Right lobe of liver (tissue), 6 donors: ENCODE measurements at regions not wholly inside any gene's neighbourhood (a gene's known extent, or its start where the extent isn't known, plus 50 kb on each side); places are given as distances from the start of the nearest gene placed in this dataset.

ENCODE experiments used
- ATAC-seq, 4 donors: fragments of 200-7000 bp; cut with Tn5 transposase; one replicate each; pipeline ENCODE4 v1.9.1; 2020; ENCODE audit warnings: mild to moderate bottlenecking in 4 of 4, moderate library complexity in 4 of 4
- DNase-seq, 3 donors: peaks; one replicate each; pipeline ENCODE4 v3.0.0-alpha.2; 2020
- H3K27ac ChIP-seq, 3 donors: fragments of 200-600 bp; one replicate each; pipeline ENCODE4 v1.8.0; 2022
- H3K27me3 ChIP-seq, 2 donors: fragments of 200-600 bp; one replicate each; pipeline ENCODE4 v1.8.0; 2022
- H3K36me3 ChIP-seq, 4 donors: fragments of 200-600 bp; sonication (generic) in 1 of 4; one replicate each; pipeline versions ENCODE4 v1.5.1 to v1.8.0; 2017 to 2022; ENCODE audit warnings: control low read depth in 1 of 4
- H3K4me1 ChIP-seq, 4 donors: fragments of 200-600 bp; sonication (generic) in 1 of 4; one replicate each; pipeline versions ENCODE4 v1.5.1 to v1.8.0; 2017 to 2022; ENCODE audit warnings: control low read depth in 1 of 4
- H3K4me3 ChIP-seq, 3 donors: fragments of 200-600 bp; one replicate each; pipeline ENCODE4 v1.8.0; 2022
- H3K9me3 ChIP-seq, 4 donors: fragments of 200-600 bp; sonication (generic) in 1 of 4; one replicate each; pipeline versions ENCODE4 v1.5.1 to v1.8.0; 2017 to 2022; ENCODE audit warnings: control low read depth in 1 of 4
- POLR2A ChIP-seq: fragments of 450-650 bp; IDR thresholded peaks from one replicate; pipeline ENCODE4 v1.6.1; 2017; ENCODE audit warnings: antibody characterized with exemption, mild to moderate bottlenecking
- WGBS: methylation state at CpG from one replicate; pipeline ENCODE4 v1.1.6; 2018; ENCODE audit warnings: low coverage, low lambda C conversion rate; ENCODE audit not compliant: insufficient coverage; ENCODE audit errors: missing lambda C conversion rate; 5-methylcytosine and 5-hydroxymethylcytosine counted together
- intact Hi-C, 2 donors: fragments of 100-400 bp; cut with DNase I; formaldehyde crosslinking; loops; one replicate each; pipeline versions ENCODE4 v1.11.2 to v1.14.1; 2022
- TF ChIP-seq, protein P1 (sequence below), 4 donors: fragments of 200-600 bp in 3 of 4; fragments of 450-650 bp in 1 of 4; IDR thresholded peaks; one replicate each; pipeline versions ENCODE4 v1.5.1 to v1.8.0; 2016 to 2022; ENCODE audit warnings: antibody characterized with exemption in 4 of 4, mild to moderate bottlenecking in 2 of 4
- donor health status: DM: no; HTN: yes; CAD: no.
- donor health status: DM: no; HTN: no; CAD: no.
- donor health status: DM: no; HTN: no; CAD: no.
- donor health status: DM: no; HTN: yes; CAD: no.
- donor health status: DM: no; HTN: yes; CAD: no.

DNA sequence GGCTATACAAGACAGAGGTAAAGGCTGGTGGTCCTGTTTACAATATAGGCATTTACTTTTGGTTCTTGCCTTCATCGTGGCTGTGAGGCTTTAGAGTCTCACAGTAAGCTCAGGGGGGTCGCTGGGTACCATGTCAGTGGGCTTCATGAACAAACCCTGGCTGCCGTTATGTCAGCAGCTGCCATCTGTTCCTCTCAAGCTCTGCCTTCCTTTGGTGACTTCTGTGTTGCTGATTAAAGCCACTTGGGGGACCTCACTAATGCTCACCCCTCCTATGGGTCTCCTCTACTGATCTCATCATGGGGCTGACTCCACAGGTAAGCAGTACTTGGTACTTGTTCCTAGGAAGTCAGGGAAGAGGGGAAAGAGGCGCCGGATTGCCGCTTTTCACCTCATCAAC, 268.7 kb downstream of the TTC6 start:
- TF ChIP-seq, protein P1, sequence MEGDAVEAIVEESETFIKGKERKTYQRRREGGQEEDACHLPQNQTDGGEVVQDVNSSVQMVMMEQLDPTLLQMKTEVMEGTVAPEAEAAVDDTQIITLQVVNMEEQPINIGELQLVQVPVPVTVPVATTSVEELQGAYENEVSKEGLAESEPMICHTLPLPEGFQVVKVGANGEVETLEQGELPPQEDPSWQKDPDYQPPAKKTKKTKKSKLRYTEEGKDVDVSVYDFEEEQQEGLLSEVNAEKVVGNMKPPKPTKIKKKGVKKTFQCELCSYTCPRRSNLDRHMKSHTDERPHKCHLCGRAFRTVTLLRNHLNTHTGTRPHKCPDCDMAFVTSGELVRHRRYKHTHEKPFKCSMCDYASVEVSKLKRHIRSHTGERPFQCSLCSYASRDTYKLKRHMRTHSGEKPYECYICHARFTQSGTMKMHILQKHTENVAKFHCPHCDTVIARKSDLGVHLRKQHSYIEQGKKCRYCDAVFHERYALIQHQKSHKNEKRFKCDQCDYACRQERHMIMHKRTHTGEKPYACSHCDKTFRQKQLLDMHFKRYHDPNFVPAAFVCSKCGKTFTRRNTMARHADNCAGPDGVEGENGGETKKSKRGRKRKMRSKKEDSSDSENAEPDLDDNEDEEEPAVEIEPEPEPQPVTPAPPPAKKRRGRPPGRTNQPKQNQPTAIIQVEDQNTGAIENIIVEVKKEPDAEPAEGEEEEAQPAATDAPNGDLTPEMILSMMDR (IDR thresholded peaks at IDR 0.05) = no peak
- no peak for TF ChIP-seq POLR2A
- ATAC-seq (no peak), DNase-seq (no peak)
- Histone ChIP-seq H3K4me1 (peaks cover 0 to 24% (median 12%) of the 10 kb centered on the region in 4 donors), H3K9me3 (no peaks in the 10 kb centered on the region), H3K36me3 (no peaks in the 10 kb centered on the region), H3K4me3 (no peak overlapping the region), H3K27me3 (no peaks in the 10 kb centered on the region), H3K27ac (peak overlapping the region in 1 of 3 donors; percentile 59)
- intact Hi-C loops = no loop called here
- 79% methylated on average over 3 of the region's 6 CpGs for WGBS

DNA sequence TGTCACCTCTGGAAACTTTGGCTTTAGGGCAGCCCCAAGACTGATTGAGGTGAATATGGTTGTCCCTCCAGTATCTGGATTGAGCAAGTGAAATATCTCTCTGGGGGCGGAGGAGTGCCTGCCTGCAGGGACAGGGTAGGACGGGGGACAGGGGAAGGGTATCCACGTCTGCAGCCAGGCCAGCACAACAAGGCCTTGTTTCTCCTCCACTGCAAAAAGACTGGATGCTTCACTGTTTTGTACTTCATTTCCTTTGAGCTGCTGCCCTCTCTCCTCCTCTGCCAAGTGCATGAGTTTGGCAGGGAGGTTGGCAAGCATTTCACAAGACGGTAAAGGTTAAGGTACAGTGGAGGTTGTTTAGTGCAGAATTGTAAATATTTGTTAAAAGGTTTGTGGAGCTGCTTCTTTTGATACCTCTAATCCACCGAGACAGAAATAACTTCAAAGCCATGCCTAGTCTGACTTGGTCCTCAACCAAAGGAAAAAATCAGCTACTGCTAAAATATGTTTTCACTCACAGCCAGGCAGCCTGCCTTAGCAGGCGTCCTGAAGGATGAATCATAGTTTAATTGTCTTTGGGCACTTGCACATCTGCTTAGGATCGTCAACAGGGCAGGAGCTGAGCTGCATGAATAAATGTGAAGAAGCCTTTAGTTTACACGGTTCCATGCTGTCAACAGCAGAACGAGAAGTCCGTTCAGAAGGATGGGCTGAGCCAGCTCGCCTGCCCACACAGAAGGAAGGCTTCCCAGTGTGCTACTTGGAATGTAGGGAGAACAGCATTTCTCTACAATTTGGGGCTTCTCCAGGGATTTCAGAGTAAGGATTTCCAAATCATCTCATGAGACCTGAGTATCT, 269.7 kb downstream of the TTC6 start:
- Histone ChIP-seq H3K9me3 (no peaks in the 10 kb centered on the region), H3K27ac (peak overlapping the region in 1 of 3 donors; percentile 59), H3K36me3 (no peaks in the 10 kb centered on the region), H3K4me1 (peaks cover 0 to 24% (median 12%) of the 10 kb centered on the region in 4 donors), H3K4me3 (peak overlapping the region in 1 of 3 donors; percentile 23), H3K27me3 (no peaks in the 10 kb centered on the region)
- 26% methylated on average over 10 of the region's 11 CpGs for WGBS
- ATAC-seq = peak; percentile 95 to 98 (median 96)
- TF ChIP-seq, protein P1 (IDR thresholded peaks at IDR 0.05) = no peak
- no peak for TF ChIP-seq POLR2A
- intact Hi-C loops = no loop called here
- peak; percentile 38 to 81 (median 57) for DNase-seq

DNA sequence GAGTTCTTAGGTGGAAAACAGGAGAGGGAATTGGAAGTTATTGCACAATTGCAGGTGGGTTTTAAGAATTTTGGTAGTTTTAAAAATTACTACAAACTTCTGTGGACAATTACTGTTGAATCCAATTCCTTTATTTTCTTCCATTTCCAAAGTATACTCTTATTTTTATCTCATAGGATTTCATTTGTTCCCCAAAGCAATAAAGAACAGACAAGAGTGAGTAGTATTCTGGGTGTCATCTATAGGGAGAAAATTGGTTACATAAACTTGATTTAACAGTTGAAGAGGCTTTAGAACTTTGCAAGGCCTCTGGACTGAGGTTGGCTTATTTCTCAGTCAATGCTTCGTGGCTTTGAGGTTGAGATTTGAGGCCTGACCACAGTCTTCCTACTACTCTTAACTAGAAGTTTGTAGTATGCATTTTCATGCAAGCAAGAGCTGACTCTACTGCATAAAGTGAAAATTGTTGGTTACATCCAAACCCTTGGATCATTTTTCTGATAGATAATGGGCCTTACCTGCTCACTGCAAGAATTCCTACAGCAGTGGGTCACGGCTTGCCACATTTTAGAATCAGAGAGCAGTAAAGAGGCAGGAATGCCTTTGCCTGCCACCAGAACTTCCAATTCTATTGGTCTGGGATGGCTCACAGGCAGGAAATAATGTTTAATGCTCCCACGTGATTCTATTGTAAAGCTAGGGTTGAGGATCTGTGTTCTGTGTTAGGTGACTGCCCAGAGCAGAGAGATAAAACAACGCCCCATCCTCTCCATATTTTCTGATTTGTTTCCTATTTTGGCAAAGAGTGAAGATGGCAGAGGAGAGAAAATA, 270.5 kb downstream of the TTC6 start:
- TF ChIP-seq POLR2A = no peak
- TF ChIP-seq, protein P1 (IDR thresholded peaks at IDR 0.05) = no peak
- ATAC-seq (no peak), DNase-seq (no peak)
- peak overlapping the region in 1 of 3 donors; percentile 23 for H3K4me3 ChIP-seq
- intact Hi-C loops = no loop called here
- H3K9me3 ChIP-seq = no peaks in the 10 kb centered on the region
- H3K36me3 ChIP-seq = no peaks in the 10 kb centered on the region
- H3K27me3 ChIP-seq = no peaks in the 10 kb centered on the region
- H3K27ac ChIP-seq = peak overlapping the region in 1 of 3 donors; percentile 59
- H3K4me1 ChIP-seq = peaks cover 0 to 30% (median 12%) of the 10 kb centered on the region in 4 donors
- WGBS = 77% methylated on average over 4 of the region's 4 CpGs

DNA sequence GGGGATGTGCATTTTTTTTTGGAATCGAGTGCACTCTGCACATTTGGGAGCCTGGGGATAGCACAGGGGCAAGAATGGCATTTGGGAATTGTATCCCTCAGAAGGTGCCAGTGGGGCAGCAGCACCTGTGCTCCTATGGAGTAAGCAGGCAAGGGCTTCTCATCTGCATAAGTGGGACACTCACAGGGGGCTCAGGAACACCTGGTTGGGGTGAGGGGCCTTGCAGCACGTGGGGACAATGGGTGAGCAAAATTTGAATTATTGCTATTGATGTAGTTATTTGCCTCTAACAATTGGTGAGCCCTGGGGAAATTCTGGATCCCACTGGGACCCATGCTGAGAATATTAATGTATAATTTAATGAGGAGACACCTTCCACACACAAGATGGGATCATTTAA, 274.2 kb downstream of the TTC6 start:
- 44% methylated on average over 1 of the region's 2 CpGs for WGBS
- intact Hi-C loops = loop anchor here (10.0 kb wide), 2 partner anchors 155 to 265 kb away; no protein-coding TSS in a partner anchor
- no peaks in the 10 kb centered on the region for H3K9me3 ChIP-seq
- no peak overlapping the region for H3K27ac ChIP-seq
- DNase-seq = no peak
- no peaks in the 10 kb centered on the region for H3K36me3 ChIP-seq
- TF ChIP-seq POLR2A = no peak
- TF ChIP-seq, protein P1 (IDR thresholded peaks at IDR 0.05) = no peak
- H3K27me3 ChIP-seq = no peaks in the 10 kb centered on the region
- peaks cover 0 to 32% (median 11%) of the 10 kb centered on the region in 4 donors for H3K4me1 ChIP-seq
- H3K4me3 ChIP-seq = no peak overlapping the region
- no peak for ATAC-seq
